ENCODE measurements at regions not wholly inside any gene's neighbourhood (a gene's known extent, or its start where the extent isn't known, plus 50 kb on each side); places are given as distances from the start of the nearest gene placed in this dataset.

DNA sequence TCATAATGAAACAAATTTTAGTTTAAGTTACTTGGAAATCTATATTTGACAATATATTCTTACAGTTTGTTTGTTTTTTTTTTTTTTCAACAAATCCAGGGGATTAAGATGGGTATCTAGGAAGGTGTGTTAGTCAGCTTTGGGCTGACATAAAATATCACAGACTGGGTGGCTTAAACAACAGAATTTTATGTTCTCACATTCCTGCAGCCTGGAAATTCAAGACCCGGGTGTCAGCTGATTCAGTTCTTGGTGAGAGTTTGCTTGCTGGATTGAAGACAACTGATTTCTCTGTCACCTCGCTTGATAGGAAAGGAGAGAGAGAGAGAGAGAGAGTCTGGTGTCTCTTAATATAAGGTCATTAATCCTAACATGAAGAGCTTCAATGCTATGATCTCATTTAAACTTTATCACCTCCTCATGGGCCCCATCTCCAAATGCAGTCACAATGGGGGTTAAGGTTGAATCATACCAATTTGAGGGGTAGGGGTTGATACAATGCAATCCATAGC, 465.2 kb downstream of the CENPC start:
- Histone ChIP-seq H3K27me3 (ENCODE audit: insufficient read depth, insufficient read length) (no peaks in the 10 kb centered on the region), H3K4me3 (ENCODE audit: insufficient read length, low read depth) (no peak overlapping the region), H3K36me3 (ENCODE audit: insufficient read depth, insufficient read length, low read length) (no peaks in the 10 kb centered on the region), H3K4me1 (ENCODE audit: insufficient read depth, insufficient read length) (no peaks in the 10 kb centered on the region), H3K9me3 (ENCODE audit: insufficient read depth, low read length) (no peaks in the 10 kb centered on the region), H3K9ac (ENCODE audit: insufficient read length, low read depth) (no peak overlapping the region)
- TF ChIP-seq SUZ12 (IDR thresholded peaks at IDR 0.05; ENCODE audit: extremely low read depth, insufficient read depth, insufficient read length) (no peak), YY1 (IDR thresholded peaks at IDR 0.05; ENCODE audit: insufficient read depth, insufficient read length) (no peak), ZNF274 (IDR thresholded peaks at IDR 0.05; ENCODE audit: low read depth, low read length) (no peak)
- DNase-seq (ENCODE audit: low read depth, low spot score), result no peak

DNA sequence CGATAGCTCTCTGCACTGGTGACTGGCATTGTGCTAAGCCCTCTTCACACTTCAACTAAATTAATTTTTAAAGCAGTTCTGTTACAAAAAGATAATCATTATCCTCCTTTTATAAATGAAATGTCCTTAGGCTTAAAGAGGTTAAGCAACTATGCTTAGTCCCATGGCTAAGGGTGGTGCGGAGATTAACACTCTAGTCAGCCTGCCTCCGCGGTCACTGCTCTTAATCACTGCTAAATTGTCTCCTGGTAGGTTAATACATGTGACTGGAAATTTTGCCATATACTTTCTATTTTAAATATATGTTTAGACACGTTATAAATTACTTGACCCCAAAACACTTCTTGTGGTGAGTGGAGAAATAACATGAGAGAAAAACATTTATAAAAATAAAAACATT, 473.7 kb downstream of the CENPC start:
- no peak for DNase-seq (ENCODE audit: low read depth, low spot score)
- Histone ChIP-seq H3K36me3 (ENCODE audit: insufficient read depth, insufficient read length, low read length) (no peaks in the 10 kb centered on the region), H3K4me3 (ENCODE audit: insufficient read length, low read depth) (no peak overlapping the region), H3K9me3 (ENCODE audit: insufficient read depth, low read length) (0 out of 2 replicates have a peak, but pooled peaks cover 7% of the 10 kb centered on the region), H3K9ac (ENCODE audit: insufficient read length, low read depth) (no peak overlapping the region), H3K4me1 (ENCODE audit: insufficient read depth, insufficient read length) (no peaks in the 10 kb centered on the region), H3K27me3 (ENCODE audit: insufficient read depth, insufficient read length) (no peaks in the 10 kb centered on the region)
- TF ChIP-seq SUZ12 (IDR thresholded peaks at IDR 0.05; ENCODE audit: extremely low read depth, insufficient read depth, insufficient read length) (no peak), ZNF274 (IDR thresholded peaks at IDR 0.05; ENCODE audit: low read depth, low read length) (no peak), YY1 (IDR thresholded peaks at IDR 0.05; ENCODE audit: insufficient read depth, insufficient read length) (no peak)

DNA sequence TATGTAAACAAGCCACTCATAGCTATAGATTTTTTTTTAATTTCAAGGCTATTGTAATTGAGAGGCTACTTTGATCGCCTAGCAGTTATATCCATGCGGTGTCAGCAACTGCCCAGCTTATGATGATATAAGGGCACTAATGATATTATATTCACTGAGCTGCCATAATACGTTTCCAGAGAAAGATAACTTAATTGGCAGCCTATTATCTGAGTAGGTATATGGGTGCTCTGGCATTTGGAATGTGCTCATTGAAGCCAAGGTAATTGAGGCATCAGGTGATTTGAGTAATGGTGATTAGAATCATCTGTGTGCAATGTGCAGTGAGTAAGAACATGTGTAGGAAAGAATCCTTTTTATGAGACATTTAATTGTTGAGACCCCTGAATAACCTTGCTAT, 490.0 kb downstream of the CENPC start:
- Histone ChIP-seq H3K9me3 (ENCODE audit: insufficient read depth, low read length) (no peaks in the 10 kb centered on the region), H3K9ac (ENCODE audit: insufficient read length, low read depth) (no peak overlapping the region), H3K36me3 (ENCODE audit: insufficient read depth, insufficient read length, low read length) (no peaks in the 10 kb centered on the region), H3K4me1 (ENCODE audit: insufficient read depth, insufficient read length) (no peaks in the 10 kb centered on the region), H3K4me3 (ENCODE audit: insufficient read length, low read depth) (no peak overlapping the region), H3K27me3 (ENCODE audit: insufficient read depth, insufficient read length) (no peaks in the 10 kb centered on the region)
- DNase-seq (ENCODE audit: low read depth, low spot score), result no peak
- TF ChIP-seq SUZ12 (IDR thresholded peaks at IDR 0.05; ENCODE audit: extremely low read depth, insufficient read depth, insufficient read length), result no peak
- no peak for TF ChIP-seq ZNF274 (IDR thresholded peaks at IDR 0.05; ENCODE audit: low read depth, low read length)
- TF ChIP-seq YY1 (IDR thresholded peaks at IDR 0.05; ENCODE audit: insufficient read depth, insufficient read length), result no peak

DNA sequence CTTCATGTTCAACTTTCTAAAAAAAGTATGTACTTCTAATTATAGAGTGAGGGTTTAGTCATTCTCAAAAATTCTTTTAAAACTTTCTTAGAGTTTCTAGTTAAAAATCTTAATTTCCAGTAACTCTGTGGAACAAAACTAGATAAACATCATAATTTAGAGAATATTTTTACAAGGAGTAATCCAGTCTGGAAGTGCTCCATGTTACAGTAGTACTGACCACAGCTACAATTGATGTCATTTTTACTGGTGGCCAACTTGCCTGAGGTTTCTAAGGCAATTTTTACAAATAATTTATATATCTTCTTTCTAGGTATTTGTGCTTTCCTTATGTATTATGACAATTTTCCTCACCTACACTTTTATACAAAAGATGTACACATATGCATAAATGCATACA, 490.4 kb downstream of the CENPC start:
- H3K27me3 ChIP-seq (ENCODE audit: insufficient read depth, insufficient read length), result no peaks in the 10 kb centered on the region
- no peak overlapping the region for H3K4me3 ChIP-seq (ENCODE audit: insufficient read length, low read depth)
- H3K9me3 ChIP-seq (ENCODE audit: insufficient read depth, low read length), result no peaks in the 10 kb centered on the region
- no peaks in the 10 kb centered on the region for H3K36me3 ChIP-seq (ENCODE audit: insufficient read depth, insufficient read length, low read length)
- TF ChIP-seq ZNF274 (IDR thresholded peaks at IDR 0.05; ENCODE audit: low read depth, low read length) (no peak), SUZ12 (IDR thresholded peaks at IDR 0.05; ENCODE audit: extremely low read depth, insufficient read depth, insufficient read length) (no peak), YY1 (IDR thresholded peaks at IDR 0.05; ENCODE audit: insufficient read depth, insufficient read length) (no peak)
- no peak for DNase-seq (ENCODE audit: low read depth, low spot score)
- H3K4me1 ChIP-seq (ENCODE audit: insufficient read depth, insufficient read length), result no peaks in the 10 kb centered on the region
- H3K9ac ChIP-seq (ENCODE audit: insufficient read length, low read depth), result no peak overlapping the region

DNA sequence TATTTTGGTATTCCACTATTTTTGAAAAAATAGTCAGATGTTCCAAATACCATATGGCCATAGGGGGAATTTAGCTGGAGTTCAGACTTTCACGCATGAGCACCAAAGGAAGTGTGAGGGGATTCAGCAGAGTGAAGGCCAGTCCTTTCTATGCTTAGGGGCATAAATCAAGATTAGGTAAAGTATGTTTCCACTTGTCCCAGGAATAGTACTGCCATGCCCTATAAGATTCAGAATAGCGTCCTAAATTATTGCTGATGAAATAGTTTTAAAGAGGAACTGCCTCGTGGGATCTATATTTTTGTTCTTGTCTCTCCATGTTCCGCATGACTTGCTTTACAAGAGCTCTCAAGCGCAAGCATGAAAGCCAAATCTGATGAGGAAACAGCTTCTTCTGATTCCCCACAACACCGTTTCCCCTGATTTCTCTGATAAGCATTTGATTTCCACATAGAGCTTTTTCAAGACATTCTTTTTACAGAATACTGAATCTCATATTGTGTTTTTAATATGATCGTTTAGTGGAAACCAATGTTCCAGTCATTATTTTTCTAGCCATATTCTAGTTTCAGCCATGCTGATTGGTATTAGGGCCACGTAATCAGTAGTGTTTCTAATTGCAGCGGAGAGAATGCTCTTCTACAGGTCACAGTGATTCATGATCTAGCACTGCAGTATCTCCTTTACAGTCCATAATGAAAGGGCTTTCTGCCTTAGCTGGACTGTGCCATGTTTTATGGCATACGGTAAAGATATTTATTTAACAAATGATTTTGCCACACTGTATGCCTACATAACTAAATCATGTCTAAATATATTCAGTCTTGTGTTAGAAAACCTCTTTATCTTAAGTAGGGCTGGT, 492.3 kb downstream of the CENPC start:
- DNase-seq (ENCODE audit: low read depth, low spot score), result no peak
- TF ChIP-seq YY1 (IDR thresholded peaks at IDR 0.05; ENCODE audit: insufficient read depth, insufficient read length) (no peak), SUZ12 (IDR thresholded peaks at IDR 0.05; ENCODE audit: extremely low read depth, insufficient read depth, insufficient read length) (no peak)
- Histone ChIP-seq H3K27me3 (ENCODE audit: insufficient read depth, insufficient read length) (no peaks in the 10 kb centered on the region), H3K9me3 (ENCODE audit: insufficient read depth, low read length) (no peaks in the 10 kb centered on the region), H3K4me3 (ENCODE audit: insufficient read length, low read depth) (no peak overlapping the region), H3K9ac (ENCODE audit: insufficient read length, low read depth) (no peak overlapping the region), H3K4me1 (ENCODE audit: insufficient read depth, insufficient read length) (no peaks in the 10 kb centered on the region), H3K36me3 (ENCODE audit: insufficient read depth, insufficient read length, low read length) (no peaks in the 10 kb centered on the region)

DNA sequence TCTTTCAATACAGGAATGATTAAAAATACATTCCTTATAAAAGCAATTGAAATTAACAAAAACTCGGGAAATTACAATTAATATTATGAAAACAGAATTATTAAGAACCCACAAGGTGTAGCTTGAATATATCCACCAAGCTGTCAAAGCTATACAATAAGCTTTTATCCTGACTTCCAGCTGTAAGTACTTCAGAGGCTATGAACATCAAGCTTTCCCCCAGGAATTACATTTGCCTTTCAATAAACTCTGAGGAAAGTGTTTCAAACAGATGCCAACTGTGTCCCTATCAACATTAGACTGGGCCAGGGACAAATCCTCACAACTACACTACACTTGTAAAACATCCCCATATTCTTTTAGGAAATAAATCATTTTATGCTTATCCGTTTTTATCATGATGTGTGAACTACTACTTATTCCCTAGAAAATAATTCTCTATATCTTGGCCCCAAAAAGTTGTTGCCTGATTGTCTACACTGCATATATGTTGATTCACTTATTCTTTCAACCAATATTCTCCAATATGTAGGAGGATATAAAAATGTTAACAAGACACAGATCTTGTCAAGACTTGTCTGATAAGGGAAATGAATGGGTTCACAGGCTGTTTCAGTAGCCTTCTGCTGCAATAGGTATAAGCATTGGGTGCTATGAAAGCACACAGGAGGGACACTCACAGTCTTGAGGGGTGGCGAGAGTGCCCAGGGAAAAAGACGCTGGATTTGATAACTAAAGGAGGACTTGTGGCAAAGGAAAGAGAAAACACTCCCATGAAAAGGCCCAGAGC, 494.1 kb downstream of the CENPC start:
- Histone ChIP-seq H3K9me3 (ENCODE audit: insufficient read depth, low read length) (no peaks in the 10 kb centered on the region), H3K9ac (ENCODE audit: insufficient read length, low read depth) (no peak overlapping the region), H3K36me3 (ENCODE audit: insufficient read depth, insufficient read length, low read length) (no peaks in the 10 kb centered on the region), H3K4me1 (ENCODE audit: insufficient read depth, insufficient read length) (no peaks in the 10 kb centered on the region), H3K4me3 (ENCODE audit: insufficient read length, low read depth) (no peak overlapping the region), H3K27me3 (ENCODE audit: insufficient read depth, insufficient read length) (no peaks in the 10 kb centered on the region)
- no peak for DNase-seq (ENCODE audit: low read depth, low spot score)
- TF ChIP-seq SUZ12 (IDR thresholded peaks at IDR 0.05; ENCODE audit: extremely low read depth, insufficient read depth, insufficient read length), result no peak
- TF ChIP-seq YY1 (IDR thresholded peaks at IDR 0.05; ENCODE audit: insufficient read depth, insufficient read length), result no peak
- TF ChIP-seq ZNF274 (IDR thresholded peaks at IDR 0.05; ENCODE audit: low read depth, low read length), result no peak

DNA sequence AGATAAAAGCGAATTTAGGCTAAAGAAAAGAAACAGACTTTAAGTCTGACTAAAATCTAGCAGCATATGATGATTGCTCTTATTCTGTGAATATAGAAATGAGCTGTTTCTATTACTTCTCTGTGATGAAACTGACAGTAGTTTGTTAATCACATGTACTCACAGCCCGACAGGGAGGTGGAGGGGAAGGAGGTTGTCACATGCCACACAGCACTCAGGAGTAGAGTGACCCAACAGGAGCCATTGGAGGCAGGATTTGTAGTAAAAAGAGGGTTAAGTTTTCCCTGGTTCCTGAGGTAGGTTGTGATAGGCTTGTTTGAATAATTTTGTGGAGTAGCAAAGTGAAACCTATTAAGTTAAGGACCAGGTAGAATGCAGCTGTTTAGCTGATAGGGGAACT, 495.9 kb downstream of the CENPC start:
- Histone ChIP-seq H3K9me3 (ENCODE audit: insufficient read depth, low read length) (no peaks in the 10 kb centered on the region), H3K4me3 (ENCODE audit: insufficient read length, low read depth) (no peak overlapping the region), H3K9ac (ENCODE audit: insufficient read length, low read depth) (no peak overlapping the region), H3K4me1 (ENCODE audit: insufficient read depth, insufficient read length) (no peaks in the 10 kb centered on the region), H3K27me3 (ENCODE audit: insufficient read depth, insufficient read length) (no peaks in the 10 kb centered on the region), H3K36me3 (ENCODE audit: insufficient read depth, insufficient read length, low read length) (no peaks in the 10 kb centered on the region)
- DNase-seq (ENCODE audit: low read depth, low spot score), result no peak
- TF ChIP-seq SUZ12 (IDR thresholded peaks at IDR 0.05; ENCODE audit: extremely low read depth, insufficient read depth, insufficient read length) (no peak), ZNF274 (IDR thresholded peaks at IDR 0.05; ENCODE audit: low read depth, low read length) (no peak), YY1 (IDR thresholded peaks at IDR 0.05; ENCODE audit: insufficient read depth, insufficient read length) (no peak)

All from NT2/D1 (cell line).